IMR-90 (cell line): ENCODE measurements at regions not wholly inside any gene's neighbourhood (a gene's known extent, or its start where the extent isn't known, plus 50 kb on each side); places are given as distances from the start of the nearest gene placed in this dataset.

Source experiments
- ATAC-seq: fragments of 200-7000 bp; cut with Tn5 transposase; 2 replicates; pipeline ENCODE4 v1.9.1; 2020; ENCODE audit warnings: low read depth, mild to moderate bottlenecking, moderate library complexity
- BruUV-seq: library from RNA; stranded (reverse); fragments of 400-500 nt; replicated peaks from 2 replicates; lab custom pipeline; 2021; lab: Mats Ljungman, UMichigan
- CTCF ChIA-PET: fragments of 300-600 bp; formaldehyde crosslinking; extraction: SDS; loops from one replicate; lab custom pipeline; 2021; ENCODE audit warnings: antibody characterized with exemption; lab: Yijun Ruan, JAX
- POLR2A ChIA-PET: fragments of 300-600 bp; sonication (Branson Sonifier 250); formaldehyde crosslinking; loops from one replicate; lab custom pipeline; 2022; ENCODE audit warnings: antibody characterized with exemption; ENCODE audit not compliant: unreplicated experiment; lab: Charles Lee
- DNase-seq: peaks from one replicate; pipeline ENCODE4 v3.0.0; 2013
- H2AFZ ChIP-seq: replicated peaks from 2 replicates; pipeline ENCODE3; 2013; ENCODE audit warnings: low read length, mild to moderate bottlenecking; ENCODE audit not compliant: poor library complexity
- H2AK5ac ChIP-seq: 2 replicates; pipeline ENCODE4 v1.6.1; 2013; ENCODE audit warnings: low read depth, low read length, inconsistent platforms
- H2AK9ac ChIP-seq: replicated peaks from 2 replicates; pipeline ENCODE3; 2013; ENCODE audit warnings: mild to moderate bottlenecking, low read depth, low read length, moderate library complexity; ENCODE audit not compliant: poor library complexity
- H2BK120ac ChIP-seq: 2 replicates; pipeline ENCODE4 v1.6.1; 2013; ENCODE audit warnings: low read depth, low read length, inconsistent platforms
- H2BK15ac ChIP-seq: 3 replicates; pipeline ENCODE4 v1.6.1; 2013; ENCODE audit warnings: low read depth, low read length, inconsistent platforms
- H2BK20ac ChIP-seq: 2 replicates; pipeline ENCODE4 v1.6.1; 2013; ENCODE audit warnings: low read depth, mild to moderate bottlenecking, inconsistent platforms, low read length, moderate library complexity
- H2BK5ac ChIP-seq: 2 replicates; pipeline ENCODE4 v1.6.1; 2013; ENCODE audit warnings: mild to moderate bottlenecking, low read depth, low read length, inconsistent platforms; ENCODE audit not compliant: poor library complexity, severe bottlenecking
- H3K14ac ChIP-seq: replicated peaks from 2 replicates; pipeline ENCODE4 v1.6.1; 2013; ENCODE audit warnings: low read depth, low read length, inconsistent platforms
- H3K18ac ChIP-seq: 2 replicates; pipeline ENCODE4 v1.6.1; 2013; ENCODE audit warnings: low read depth, low read length, control low read depth
- H3K23ac ChIP-seq: 2 replicates; pipeline ENCODE4 v1.6.1; 2013; ENCODE audit warnings: low read depth, low read length, inconsistent platforms
- H3K27ac ChIP-seq: 2 replicates; pipeline ENCODE4 v1.5.1; 2013; ENCODE audit warnings: mild to moderate bottlenecking, control low read depth, low read length; ENCODE audit not compliant: insufficient read depth
- H3K27me3 ChIP-seq: 2 replicates; pipeline ENCODE4 v1.6.1; 2013; ENCODE audit warnings: low read length; ENCODE audit not compliant: control insufficient read depth, insufficient read depth
- H3K36me3 ChIP-seq: 2 replicates; pipeline ENCODE4 v1.6.1; 2013; ENCODE audit warnings: low read length, mixed read lengths; ENCODE audit not compliant: control insufficient read depth, insufficient read depth
- H3K4ac ChIP-seq: 2 replicates; pipeline ENCODE4 v1.6.1; 2013; ENCODE audit warnings: low read depth, low read length, inconsistent platforms
- H3K4me1 ChIP-seq: 2 replicates; pipeline ENCODE4 v1.6.1; 2013; ENCODE audit warnings: low read length, mixed read lengths; ENCODE audit not compliant: control insufficient read depth, insufficient read depth
- H3K4me2 ChIP-seq: 2 replicates; pipeline ENCODE4 v1.6.1; 2013; ENCODE audit warnings: low read depth, mild to moderate bottlenecking, control low read depth, low read length, moderate library complexity
- H3K4me3 ChIP-seq: 2 replicates; pipeline ENCODE4 v1.5.1; 2013; ENCODE audit warnings: low read depth, mild to moderate bottlenecking, control low read depth, low read length, moderate library complexity; ENCODE audit not compliant: insufficient read depth
- H3K56ac ChIP-seq: 2 replicates; pipeline ENCODE4 v1.6.1; 2013; ENCODE audit warnings: low read length, inconsistent platforms; ENCODE audit not compliant: insufficient read depth; ENCODE audit errors: extremely low read depth
- H3K79me1 ChIP-seq, 2 experiments: 2 replicates each; pipeline ENCODE4 v1.6.1; 2013; ENCODE audit warnings: low read length in 2 of 2, inconsistent platforms in 1 of 2, low read depth in 1 of 2
- H3K9ac ChIP-seq: 2 replicates; pipeline ENCODE4 v1.6.1; 2013; ENCODE audit warnings: low read depth, low read length, control low read depth
- H3K9me1 ChIP-seq: 2 replicates; pipeline ENCODE4 v1.6.1; 2013; ENCODE audit warnings: low read length, inconsistent platforms; ENCODE audit not compliant: insufficient read depth
- H3K9me3 ChIP-seq: 2 replicates; pipeline ENCODE4 v1.6.1; 2013; ENCODE audit warnings: low read length; ENCODE audit not compliant: control insufficient read depth, insufficient read depth
- H4K20me1 ChIP-seq: 2 replicates; pipeline ENCODE4 v1.6.1; 2013; ENCODE audit warnings: low read length, inconsistent platforms; ENCODE audit not compliant: insufficient read depth
- H4K5ac ChIP-seq: 2 replicates; pipeline ENCODE4 v1.6.1; 2013; ENCODE audit warnings: mild to moderate bottlenecking, low read depth, low read length, control low read depth
- H4K8ac ChIP-seq, 2 experiments: 2 replicates each; pipeline ENCODE4 v1.6.1; 2013; ENCODE audit warnings: low read depth in 2 of 2, low read length in 2 of 2, control low read depth in 1 of 2, inconsistent platforms in 1 of 2
- H4K91ac ChIP-seq: 2 replicates; pipeline ENCODE4 v1.6.1; 2013; ENCODE audit warnings: low read depth, low read length, inconsistent platforms; ENCODE audit not compliant: insufficient read depth
- CEBPB ChIP-seq: IDR thresholded peaks from 2 replicates; pipeline ENCODE4 v1.6.1; 2012; ENCODE audit warnings: low read depth, low read length, improper control_type of control experiment
- CHD1 ChIP-seq: IDR thresholded peaks from 2 replicates; pipeline ENCODE4 v1.6.1; 2012; ENCODE audit warnings: low read depth, low read length, improper control_type of control experiment
- FOS ChIP-seq: fragments of 150-350 bp; IDR thresholded peaks from 2 replicates; pipeline ENCODE4 v1.6.1; 2016; ENCODE audit warnings: low read depth, low read length
- MAFK ChIP-seq: IDR thresholded peaks from 2 replicates; pipeline ENCODE4 v1.6.1; 2012; ENCODE audit warnings: low read depth, low read length, improper control_type of control experiment
- MAZ ChIP-seq: IDR thresholded peaks from 2 replicates; pipeline ENCODE4 v1.6.1; 2012; ENCODE audit warnings: low read depth, mild to moderate bottlenecking, low read length, improper control_type of control experiment, moderate library complexity, borderline replicate concordance
- MXI1 ChIP-seq: IDR thresholded peaks from 2 replicates; pipeline ENCODE4 v1.6.1; 2012; ENCODE audit warnings: low read depth, mild to moderate bottlenecking, low read length, moderate library complexity, borderline replicate concordance
- NFE2L2 ChIP-seq: fragments of 150-350 bp; IDR thresholded peaks from 2 replicates; pipeline ENCODE4 v1.6.1; 2016; ENCODE audit warnings: low read depth, mild to moderate bottlenecking, low read length
- POLR2A ChIP-seq: IDR thresholded peaks from 2 replicates; pipeline ENCODE4 v1.6.1; 2012; ENCODE audit warnings: mild to moderate bottlenecking, low read depth, low read length
- RAD21 ChIP-seq: IDR thresholded peaks from 2 replicates; pipeline ENCODE4 v1.6.1; 2012; ENCODE audit warnings: low read length, improper control_type of control experiment
- RCOR1 ChIP-seq: IDR thresholded peaks from 2 replicates; pipeline ENCODE4 v1.6.1; 2012; ENCODE audit warnings: mild to moderate bottlenecking, low read length, improper control_type of control experiment; ENCODE audit not compliant: insufficient replicate concordance
- RFX5 ChIP-seq: IDR thresholded peaks from 2 replicates; pipeline ENCODE4 v1.8.0; 2012; ENCODE audit warnings: low read depth, mild to moderate bottlenecking, low read length, moderate library complexity
- SMC3 ChIP-seq: fragments of 150-350 bp; IDR thresholded peaks from 2 replicates; pipeline ENCODE4 v1.6.1; 2016; ENCODE audit warnings: low read depth, mild to moderate bottlenecking, antibody characterized with exemption, low read length, moderate library complexity
- WGBS, 2 experiments: methylation state at CpG; one replicate each; pipeline versions ENCODE4 v1.1.5 to v1.1.7; 2013; ENCODE audit warnings: missing lambda C conversion rate in 2 of 2; ENCODE audit not compliant: insufficient read length in 1 of 2; ENCODE audit errors: extremely low coverage in 2 of 2; 5-methylcytosine and 5-hydroxymethylcytosine counted together
- dilution Hi-C: fragments of 300-500 bp; cut with HindIII; formaldehyde crosslinking; loops from one replicate; pipeline ENCODE4 v1.14.3; 2018; ENCODE audit warnings: low sequenced_read_pairs; ENCODE audit not compliant: unreplicated experiment
- in situ Hi-C: fragments of 300-500 bp; cut with MboI; formaldehyde crosslinking; loops from 3 replicates; pipeline ENCODE4 v1.14.3; 2019; ENCODE audit warnings: low sequenced_read_pairs, inconsistent platforms, mixed read lengths
- intact Hi-C: fragments of 100-400 bp; cut with micrococcal nuclease; formaldehyde crosslinking; loops from 2 replicates; pipeline ENCODE4 v1.10.0; 2022
- TF ChIP-seq, protein P1 (sequence below): conservative IDR thresholded peaks from 2 replicates; pipeline ENCODE4 v1.5.1; 2012; ENCODE audit warnings: mild to moderate bottlenecking, low read depth, low read length, improper control_type of control experiment
- TF ChIP-seq, protein P2 (sequence below): fragments of 150-350 bp; IDR thresholded peaks from 2 replicates; pipeline ENCODE4 v1.6.1; 2017; ENCODE audit warnings: mild to moderate bottlenecking, antibody characterized with exemption, low read length, low read depth

DNA sequence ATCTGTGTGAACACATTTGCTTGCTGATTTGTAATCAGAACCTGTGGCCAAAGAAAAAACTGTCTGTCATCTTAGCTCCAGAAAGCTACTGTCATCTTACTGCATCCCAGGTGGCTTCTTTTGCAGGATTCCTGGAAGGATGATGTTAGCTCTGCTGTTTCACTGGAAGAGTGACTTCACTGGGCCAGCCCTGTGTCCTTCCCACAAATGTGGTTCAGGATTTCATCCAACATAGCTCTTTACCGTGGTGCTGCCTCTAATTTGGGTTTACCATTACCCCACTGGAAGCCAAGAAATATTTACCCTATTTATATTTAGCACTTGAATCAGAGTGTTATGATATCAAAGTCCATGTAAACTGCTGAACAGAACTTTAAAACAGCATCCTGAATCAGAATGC is 501.0 kb downstream of the GADD45G start:
- Histone ChIP-seq H3K9me3 (no peaks in the 10 kb centered on the region), H2AK5ac (no peak overlapping the region), H4K8ac (no peak overlapping the region), H2BK5ac (no peak overlapping the region), H3K56ac (no peak overlapping the region), H3K79me1 (no peaks in the 10 kb centered on the region), H3K9me1 (no peaks in the 10 kb centered on the region), H4K91ac (no peak overlapping the region), H3K4me2 (no peak overlapping the region), H3K27me3 (no peaks in the 10 kb centered on the region), H3K18ac (no peak overlapping the region), H2BK120ac (no peak overlapping the region), H2BK15ac (no peak overlapping the region), H3K36me3 (no peaks in the 10 kb centered on the region), H3K27ac (no peak overlapping the region), H4K5ac (no peak overlapping the region), H3K4me3 (no peak overlapping the region), H2BK20ac (no peak overlapping the region), H2AFZ (no peak overlapping the region), H4K20me1 (no peaks in the 10 kb centered on the region), H3K23ac (no peak overlapping the region), H3K9ac (no peak overlapping the region), H3K4me1 (no peaks in the 10 kb centered on the region), H3K14ac (no peak overlapping the region), H3K4ac (no peak overlapping the region), H2AK9ac (no peak overlapping the region)
- DNase-seq (no peak), ATAC-seq (no peak)
- in situ Hi-C loops, result no loop called here
- dilution Hi-C loops, result no loop called here
- POLR2A ChIA-PET, result no interaction called here
- intact Hi-C loops, result no loop called here
- no CpG with 5 or more reads among the region's 1 CpG for WGBS, 2 experiments
- TF ChIP-seq POLR2A (no peak), SMC3 (no peak), RCOR1 (no peak), CEBPB (no peak), MAFK (no peak), RAD21 (no peak), MXI1 (no peak), CHD1 (no peak), RFX5 (no peak), FOS (no peak), NFE2L2 (no peak), MAZ (no peak)
- TF ChIP-seq, protein P1, sequence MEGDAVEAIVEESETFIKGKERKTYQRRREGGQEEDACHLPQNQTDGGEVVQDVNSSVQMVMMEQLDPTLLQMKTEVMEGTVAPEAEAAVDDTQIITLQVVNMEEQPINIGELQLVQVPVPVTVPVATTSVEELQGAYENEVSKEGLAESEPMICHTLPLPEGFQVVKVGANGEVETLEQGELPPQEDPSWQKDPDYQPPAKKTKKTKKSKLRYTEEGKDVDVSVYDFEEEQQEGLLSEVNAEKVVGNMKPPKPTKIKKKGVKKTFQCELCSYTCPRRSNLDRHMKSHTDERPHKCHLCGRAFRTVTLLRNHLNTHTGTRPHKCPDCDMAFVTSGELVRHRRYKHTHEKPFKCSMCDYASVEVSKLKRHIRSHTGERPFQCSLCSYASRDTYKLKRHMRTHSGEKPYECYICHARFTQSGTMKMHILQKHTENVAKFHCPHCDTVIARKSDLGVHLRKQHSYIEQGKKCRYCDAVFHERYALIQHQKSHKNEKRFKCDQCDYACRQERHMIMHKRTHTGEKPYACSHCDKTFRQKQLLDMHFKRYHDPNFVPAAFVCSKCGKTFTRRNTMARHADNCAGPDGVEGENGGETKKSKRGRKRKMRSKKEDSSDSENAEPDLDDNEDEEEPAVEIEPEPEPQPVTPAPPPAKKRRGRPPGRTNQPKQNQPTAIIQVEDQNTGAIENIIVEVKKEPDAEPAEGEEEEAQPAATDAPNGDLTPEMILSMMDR, result no peak
- TF ChIP-seq, protein P2, sequence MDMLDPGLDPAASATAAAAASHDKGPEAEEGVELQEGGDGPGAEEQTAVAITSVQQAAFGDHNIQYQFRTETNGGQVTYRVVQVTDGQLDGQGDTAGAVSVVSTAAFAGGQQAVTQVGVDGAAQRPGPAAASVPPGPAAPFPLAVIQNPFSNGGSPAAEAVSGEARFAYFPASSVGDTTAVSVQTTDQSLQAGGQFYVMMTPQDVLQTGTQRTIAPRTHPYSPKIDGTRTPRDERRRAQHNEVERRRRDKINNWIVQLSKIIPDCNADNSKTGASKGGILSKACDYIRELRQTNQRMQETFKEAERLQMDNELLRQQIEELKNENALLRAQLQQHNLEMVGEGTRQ, result no peak
- CTCF ChIA-PET, result interaction anchor here (1.3 to 1.6 kb wide), 2 partner anchors 502 to 508 kb away, joined by 3 to 7 read pairs; no protein-coding TSS in a partner anchor
- no TSS peak for BruUV-seq
